A172 (cell line): ENCODE measurements at regions not wholly inside any gene's neighbourhood (a gene's known extent, or its start where the extent isn't known, plus 50 kb on each side); places are given as distances from the start of the nearest gene placed in this dataset.

Experiments used
- DNase-seq: peaks from one replicate; pipeline ENCODE4 v3.0.0-alpha.2; 2015; ENCODE audit warnings: low spot score

- no peak for DNase-seq
Observed at GRCh38 chr7:46494028-46494427, 573.0 kb upstream of the IGFBP3 start.

GRCh38 chr7:46493196-46493595 lies 572.1 kb upstream of the IGFBP3 start:
- no peak for DNase-seq

DNA sequence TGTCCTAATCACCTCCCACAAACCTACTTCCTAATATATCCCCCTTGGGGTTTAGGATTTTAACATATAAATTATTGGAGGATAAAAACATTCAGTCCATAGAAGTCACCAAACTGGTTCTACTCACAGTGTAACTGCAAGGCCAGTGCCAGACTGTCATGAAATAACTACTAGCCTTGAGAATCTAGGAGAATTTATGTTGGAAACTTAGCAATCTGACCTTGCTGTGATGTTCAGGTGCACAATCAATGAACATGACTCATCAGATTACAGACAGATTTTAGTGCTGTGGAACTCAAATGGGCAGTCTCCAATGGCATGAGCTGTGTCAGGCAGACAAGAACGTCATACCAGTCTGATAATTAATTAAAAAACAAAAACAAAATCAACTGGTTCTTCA lies 571.4 kb upstream of the IGFBP3 start:
- no peak for DNase-seq

DNA sequence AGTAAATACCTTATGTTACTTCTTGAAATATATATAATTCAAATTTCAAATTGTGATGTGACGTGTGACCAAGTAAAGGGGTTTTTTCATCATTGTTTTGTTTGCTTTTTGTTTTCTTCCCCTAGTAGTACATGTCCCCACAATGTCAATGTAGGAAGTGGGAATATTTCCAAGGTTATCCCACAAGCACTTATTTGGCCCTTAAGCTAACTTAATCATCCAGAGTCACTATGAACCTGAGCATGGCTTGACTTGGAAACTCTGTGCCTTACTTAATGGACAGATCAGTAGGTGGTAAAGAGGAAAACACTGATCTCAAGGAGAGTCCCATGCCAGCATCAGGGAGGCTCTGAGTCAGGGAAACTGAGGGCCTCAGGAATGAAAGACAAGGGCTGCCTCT lies 569.3 kb upstream of the IGFBP3 start:
- no peak for DNase-seq

DNA sequence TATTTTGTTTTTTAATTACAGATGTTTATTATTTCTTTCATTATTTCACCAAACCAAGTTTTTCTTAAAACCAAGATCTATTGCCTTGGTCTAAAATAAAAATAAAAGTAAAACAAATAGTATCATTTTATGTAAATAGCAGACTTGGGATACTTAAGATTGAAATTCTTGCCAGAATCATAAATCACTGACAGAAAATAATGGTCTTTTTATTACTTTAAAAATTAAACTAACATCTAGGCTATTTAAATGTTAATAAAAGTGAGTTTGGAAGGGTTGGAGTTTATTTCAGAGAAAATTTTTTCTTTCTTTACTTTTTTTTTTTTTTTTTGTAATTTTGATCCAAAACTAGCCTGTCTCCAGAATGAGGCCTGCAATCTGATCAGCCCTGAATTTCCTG lies 568.0 kb upstream of the IGFBP3 start:
- DNase-seq = no peak

- DNase-seq = no peak
Observed at GRCh38 chr7:46488607-46489006, 567.5 kb upstream of the IGFBP3 start.

- DNase-seq = peak; percentile 85
Observed at GRCh38 chr7:46486256-46487206, 565.5 kb upstream of the IGFBP3 start.

DNA sequence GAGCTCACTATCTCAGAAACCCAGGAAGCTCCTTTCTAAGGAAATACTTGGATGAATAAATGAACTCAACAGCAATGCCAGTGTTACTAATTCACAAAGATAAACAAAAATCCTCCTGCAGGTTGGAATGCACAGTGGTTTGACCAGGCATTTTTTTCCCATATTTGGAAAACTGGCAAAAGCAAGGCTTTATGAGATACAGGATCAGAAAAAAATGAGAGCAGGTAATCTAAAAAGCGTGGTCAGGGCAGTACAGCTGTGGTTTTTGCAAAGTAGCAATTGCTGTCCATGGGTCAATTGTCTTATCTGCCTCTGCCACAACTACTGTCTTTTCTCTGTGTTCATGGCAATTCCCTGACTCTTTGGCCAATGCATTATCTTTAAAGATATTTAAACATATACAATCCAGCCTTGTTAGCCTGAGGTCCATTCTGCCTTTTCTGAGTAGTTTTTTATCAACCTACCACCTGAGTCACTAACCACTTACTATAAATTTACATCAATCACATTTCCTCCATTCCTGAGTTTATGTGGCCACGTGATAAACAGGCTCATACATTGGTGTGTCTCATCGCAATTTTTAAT lies 564.5 kb upstream of the IGFBP3 start:
- peak; percentile 96 for DNase-seq

DNA sequence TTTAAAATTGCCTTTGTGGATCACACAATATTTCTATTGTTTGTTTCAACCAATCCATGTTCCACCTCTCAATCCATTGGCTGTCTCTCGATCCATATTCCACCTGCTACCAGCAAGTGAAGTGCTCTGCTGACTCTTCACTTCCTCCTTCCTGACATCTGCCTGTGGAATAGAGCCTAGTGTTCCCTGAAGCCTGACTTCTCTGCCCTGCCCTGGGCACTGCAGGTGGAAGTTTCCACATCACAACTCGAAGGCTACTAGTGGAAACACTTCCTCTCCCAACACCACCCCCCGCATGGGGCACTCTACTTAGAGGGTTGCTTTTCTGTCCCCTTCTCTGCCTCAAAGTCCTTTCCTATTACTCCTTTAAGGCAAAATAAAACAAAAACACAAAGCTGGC lies 563.8 kb upstream of the IGFBP3 start:
- DNase-seq = peak; percentile 49

- DNase-seq = no peak
Observed at GRCh38 chr7:46480619-46481018, 559.5 kb upstream of the IGFBP3 start.

DNA sequence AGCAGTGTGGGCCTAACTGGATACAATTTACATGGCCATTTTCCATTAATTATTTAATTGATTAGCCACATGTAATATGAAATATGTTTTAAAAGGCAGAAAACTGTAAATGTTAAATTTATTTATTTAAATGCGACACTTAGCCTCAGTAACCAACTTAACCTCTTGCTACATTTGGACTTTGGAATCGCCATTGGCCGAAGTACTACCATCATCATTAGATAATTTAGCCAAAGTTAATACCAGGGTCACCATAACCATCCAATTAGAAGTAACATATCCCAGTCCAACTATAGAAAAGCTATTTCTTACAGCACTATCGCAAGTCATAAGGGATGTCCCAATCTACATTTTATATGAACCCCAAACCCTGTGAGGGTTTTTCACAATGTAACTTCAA lies 558.6 kb upstream of the IGFBP3 start:
- DNase-seq = no peak

- DNase-seq = peak; percentile 88
Observed at GRCh38 chr7:46478046-46478445, 557.0 kb upstream of the IGFBP3 start.

DNA sequence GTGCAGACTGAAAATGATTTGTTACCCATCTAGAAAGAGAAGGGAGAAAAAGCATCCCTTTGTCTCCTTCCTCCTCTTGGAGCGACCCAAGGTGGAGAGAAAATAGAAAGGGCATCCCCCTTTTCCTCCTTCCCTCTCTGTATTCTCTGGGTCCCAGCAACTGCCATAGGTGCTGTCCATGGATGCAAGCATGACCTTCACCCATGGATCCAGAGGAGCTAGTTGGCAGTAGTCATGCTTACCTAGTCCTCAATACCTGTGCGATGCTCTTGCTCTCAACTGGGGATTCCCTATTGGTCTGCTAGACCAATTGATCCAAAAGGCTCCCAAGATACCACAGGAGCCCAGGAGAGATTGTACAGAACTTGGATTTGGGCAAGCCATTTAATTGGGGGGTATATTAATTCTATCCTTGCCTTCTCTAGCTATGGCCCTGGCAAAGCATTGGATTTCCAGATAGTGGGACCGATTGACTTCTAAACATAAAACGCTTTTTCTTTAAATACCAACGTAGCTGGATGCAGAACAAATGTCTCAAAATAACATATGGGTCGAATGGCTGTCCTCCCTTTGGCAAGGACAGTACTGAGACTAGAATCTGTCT lies 547.8 kb upstream of the IGFBP3 start:
- DNase-seq = peak; percentile 43

GRCh38 chr7:46463170-46463569 lies 542.1 kb upstream of the IGFBP3 start:
- no peak for DNase-seq

DNA sequence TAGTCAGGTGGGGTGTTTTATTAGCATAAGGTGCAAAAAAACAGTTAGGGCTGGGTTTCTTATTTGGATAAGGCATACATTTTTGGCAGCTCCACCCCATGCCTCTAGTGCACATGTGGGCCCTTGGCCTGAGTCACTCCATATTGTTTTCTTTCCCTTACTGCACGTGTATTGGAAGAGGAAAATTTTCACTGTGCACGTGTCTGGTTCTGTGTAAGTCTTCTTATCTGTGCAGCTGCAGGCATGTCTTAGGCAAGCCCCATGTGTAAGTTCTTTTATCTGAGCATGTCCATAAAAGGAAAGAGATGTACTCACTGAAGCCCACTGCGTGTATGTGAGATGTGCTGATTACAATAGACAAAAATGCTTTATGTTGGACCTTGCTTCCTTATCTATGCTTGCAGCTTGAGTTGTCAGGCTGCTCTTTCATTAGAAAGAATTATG lies 540.3 kb upstream of the IGFBP3 start:
- DNase-seq = no peak

- no peak for DNase-seq
Observed at GRCh38 chr7:46459942-46460341, 538.9 kb upstream of the IGFBP3 start.

- no peak for DNase-seq
Observed at GRCh38 chr7:46454816-46455215, 533.7 kb upstream of the IGFBP3 start.

GRCh38 chr7:46452561-46453135 lies 531.6 kb upstream of the IGFBP3 start:
- no peak for DNase-seq

DNA sequence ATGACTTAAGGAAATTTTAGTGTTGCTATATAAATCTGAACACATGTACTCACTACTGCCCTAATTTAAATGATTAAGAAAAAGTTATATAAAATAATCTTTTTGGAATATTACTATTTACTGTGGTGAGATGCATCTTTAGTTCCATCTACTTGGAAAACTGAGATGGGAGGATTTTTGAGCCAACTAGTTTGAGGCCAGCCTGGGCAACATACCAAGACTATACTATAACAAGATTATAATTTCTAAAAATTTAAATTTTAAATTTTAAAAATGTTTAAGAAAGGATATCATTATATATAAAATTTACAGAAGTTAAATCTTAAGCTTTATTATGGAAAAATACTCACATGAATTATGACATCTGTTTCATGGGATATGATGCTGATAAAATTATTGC lies 530.8 kb upstream of the IGFBP3 start:
- no peak for DNase-seq

DNA sequence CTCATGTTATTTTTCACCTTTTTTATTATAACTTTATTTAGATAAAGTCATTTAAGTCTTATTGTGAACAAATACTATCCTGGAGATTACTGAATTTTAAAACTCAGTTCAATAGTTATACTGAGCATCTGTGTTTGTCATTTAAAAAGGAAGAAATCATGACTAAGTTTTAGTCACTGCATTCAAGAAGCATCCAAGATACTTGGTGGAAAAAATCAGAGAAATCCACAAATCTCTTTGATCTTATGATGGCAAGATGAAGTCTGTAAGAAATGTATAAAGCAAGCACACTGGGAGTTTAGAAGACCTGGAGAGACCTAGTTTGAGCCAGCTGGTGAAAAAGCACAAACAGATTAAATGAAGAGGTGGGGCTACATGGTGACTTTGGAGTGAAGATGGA lies 529.8 kb upstream of the IGFBP3 start:
- DNase-seq = no peak

GRCh38 chr7:46450425-46450824 lies 529.4 kb upstream of the IGFBP3 start:
- DNase-seq = no peak

DNA sequence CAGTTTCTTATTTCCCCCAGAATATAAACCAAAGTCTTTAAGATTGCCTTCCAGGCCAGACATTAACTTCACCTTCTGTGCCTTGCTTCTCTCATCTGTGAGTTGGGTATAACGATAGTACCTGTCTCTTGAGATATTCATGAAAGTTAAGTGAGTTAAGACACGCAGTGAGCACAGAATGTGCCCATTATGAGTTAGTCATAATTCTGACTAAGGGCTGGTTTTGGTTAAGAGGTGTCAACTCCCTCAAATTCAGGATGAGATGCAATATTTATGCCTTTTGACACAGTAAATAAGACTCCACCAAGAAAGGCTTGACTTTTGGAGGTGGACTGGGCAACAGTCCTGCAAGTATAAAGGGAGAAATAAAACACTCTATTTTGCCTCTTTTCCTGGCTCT lies 528.7 kb upstream of the IGFBP3 start:
- DNase-seq = no peak

DNA sequence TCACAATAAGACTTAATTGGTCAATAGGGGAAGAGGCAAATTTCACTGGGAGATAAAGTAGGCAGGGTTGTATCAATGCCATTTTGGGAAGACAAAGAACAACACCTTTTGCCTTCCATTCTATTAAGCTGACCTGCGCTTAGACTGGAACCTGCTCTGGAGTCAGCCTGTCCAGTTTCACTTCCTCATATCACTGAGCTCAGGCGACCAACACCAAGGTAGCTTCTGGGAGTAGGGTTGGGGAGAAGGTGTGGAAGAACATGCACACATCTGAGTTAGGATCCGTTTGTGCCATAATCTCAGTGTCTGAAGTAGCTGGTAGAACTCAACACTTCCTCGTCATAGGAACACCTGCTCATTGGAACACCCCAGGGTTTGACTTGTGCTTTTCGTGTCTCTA lies 527.4 kb upstream of the IGFBP3 start:
- no peak for DNase-seq
